ENCODE measurements at regions not wholly inside any gene's neighbourhood (a gene's known extent, or its start where the extent isn't known, plus 50 kb on each side); places are given as distances from the start of the nearest gene placed in this dataset.
A peak's percentile ranks its signal among the peaks of the same experiment; 100 is the strongest.

DNA sequence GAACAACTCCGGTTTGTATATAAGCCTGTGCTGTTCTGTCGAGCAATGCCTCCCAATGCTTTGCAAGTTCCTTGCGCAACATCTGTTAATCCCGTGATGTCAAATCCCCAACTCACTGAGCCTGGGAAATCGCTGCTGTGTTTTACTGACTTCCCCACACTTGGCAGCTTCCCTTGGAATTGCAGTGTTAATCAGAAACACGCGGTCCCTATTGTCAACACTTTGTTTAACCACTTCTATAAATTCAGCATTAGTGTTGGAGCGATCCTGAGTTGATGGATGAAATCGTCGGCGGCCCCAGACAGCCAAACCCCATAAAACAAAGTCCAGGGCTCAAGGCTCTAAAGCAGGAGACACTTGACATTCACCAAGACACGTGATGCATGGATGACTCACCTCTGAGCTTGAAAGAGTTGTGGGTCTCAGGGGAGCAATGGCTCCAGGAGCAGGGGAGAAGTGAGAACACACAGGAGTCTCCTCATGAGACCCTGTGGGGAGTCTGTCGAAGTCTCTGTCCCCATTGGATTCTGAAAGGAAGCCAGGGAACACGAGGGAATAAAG is 555.3 kb downstream of the MIAT start:
- DNase-seq, result peak; percentile 93

DNA sequence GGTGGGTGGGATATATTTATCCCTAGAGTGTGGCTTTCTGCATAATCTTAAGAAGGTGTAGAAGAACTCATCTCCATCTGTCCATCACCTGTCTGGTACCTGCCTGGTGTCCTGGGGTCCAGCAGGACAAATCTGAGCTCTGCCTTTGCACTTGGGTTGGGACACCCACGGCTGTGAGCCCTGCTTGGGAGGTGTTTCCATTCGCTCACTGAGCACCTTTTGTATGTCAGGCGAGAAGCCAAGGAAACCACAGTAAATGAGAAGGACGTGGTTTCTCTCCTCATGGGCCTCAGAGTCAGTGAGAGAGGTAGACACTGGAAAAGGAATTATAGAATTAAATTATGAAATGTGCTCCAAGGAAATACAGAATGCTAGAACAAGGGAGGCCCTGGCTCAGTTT is 555.9 kb downstream of the MIAT start:
- DNase-seq, result peak; percentile 57

DNA sequence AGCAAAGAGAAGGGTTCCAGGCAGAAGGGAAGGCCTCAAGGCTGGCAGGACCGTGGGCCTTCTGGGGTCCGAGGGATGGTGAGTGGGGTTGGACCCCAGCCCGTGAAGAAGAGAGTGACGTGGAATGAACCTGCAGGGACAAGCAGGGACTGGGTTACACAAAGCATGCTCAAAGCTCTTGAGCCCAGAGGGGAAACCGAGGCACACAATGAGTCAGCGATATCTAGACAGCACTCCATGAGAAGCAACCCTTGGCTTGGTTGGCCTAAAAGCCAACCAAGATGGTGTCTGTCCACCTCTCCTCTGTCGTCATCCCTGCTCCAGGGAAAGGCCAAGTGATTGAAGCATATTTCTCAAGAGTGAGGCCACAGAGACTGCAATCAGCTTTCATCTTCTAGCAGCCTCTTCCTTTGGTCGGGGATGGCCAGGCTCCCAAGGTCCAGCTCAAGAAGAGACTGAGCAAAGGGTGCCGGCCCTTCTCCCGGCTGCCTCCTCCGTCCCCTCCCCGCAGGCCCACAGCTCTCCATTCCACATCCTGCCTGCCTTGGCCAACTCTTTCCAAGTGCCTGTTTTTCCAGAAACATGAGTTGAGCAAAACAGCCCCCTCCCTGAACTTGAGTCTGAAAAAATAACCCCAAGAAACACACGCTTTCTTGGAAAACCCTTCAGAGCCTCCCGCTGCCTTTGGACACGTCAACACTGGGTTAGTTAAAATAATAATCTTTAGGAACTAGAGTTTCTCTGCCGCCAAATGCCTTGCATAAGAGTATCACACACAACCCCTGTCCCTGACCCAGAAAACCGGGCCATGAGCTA is 556.6 kb downstream of the MIAT start:
- DNase-seq, result peak; percentile 88

DNA sequence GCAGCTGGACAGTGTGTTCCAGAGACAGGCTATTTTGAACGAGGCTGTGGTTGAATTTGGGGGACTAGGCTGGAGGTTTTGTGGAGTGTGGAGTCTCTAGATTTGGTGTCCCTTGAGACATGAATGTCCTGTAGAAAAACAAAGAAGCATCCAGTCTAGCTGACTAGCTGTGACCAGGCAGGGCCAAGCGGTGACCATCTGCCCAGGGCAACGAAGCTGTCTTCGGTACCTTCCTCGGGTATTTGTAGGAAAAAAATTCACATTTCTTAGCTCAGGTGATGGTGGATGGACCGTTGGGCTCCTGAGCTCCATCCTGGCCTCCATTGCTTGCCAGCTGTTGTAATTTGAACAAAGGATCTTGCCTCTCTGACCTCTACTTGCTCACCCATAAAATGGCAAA is 557.3 kb downstream of the MIAT start:
- DNase-seq, result no peak

DNA sequence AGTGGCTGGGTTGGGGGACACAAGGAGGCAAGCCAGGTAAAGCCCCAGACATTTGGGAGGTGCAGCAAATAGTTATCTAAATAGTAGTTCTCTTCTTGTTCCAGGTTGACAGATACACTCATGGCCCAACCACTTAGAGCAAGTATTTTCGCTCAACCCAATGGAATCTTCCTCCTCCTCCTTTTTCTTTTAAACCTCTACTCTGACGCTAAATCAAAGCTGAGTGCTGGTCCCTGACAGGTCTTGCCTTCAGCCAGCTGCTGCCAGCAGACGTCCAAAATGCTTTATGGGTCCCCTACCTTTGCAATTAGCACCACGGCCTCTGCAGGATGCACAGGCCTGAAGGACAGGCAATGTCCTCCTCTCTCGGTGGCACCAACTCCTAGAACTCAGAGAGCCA is 558.5 kb downstream of the MIAT start:
- no peak for DNase-seq

DNA sequence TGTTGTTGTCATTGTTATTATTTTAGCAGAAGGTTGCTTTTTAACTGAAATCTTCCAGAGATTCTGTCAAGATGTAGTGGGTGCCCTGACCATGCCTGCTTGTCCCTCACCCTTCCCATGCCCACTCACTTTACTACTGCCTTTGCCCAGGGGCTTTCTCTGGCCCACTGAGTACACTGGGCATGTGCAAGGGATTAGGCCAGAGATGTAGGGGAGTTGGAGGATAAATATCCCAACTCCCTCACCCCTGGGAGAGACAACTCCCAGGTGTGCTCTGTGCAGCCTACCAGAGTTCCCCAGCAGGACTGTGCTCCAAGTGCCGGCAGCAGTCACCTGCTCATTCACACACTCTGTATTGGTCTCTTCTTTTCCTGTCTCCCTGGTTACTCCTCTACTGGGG is 559.1 kb downstream of the MIAT start:
- DNase-seq, result no peak

DNA sequence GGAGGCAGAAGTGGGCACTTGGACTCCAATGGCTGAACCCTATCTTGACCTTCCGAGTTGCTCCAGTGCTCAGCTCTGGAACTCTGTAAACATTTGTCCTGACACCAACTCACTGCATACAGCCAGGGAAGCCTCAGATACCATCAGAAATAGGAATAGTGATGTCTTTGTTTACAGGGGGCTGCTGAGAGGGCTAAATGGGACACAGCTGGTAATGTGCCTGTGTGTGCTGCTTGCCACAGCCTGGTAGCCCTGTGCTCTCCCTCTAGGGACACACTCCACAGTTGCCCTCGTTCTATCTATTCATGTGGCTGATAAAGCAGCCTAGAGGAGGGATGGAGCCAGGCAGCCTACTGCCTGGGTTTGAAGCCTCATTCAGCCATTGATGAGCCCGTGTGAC is 559.8 kb downstream of the MIAT start:
- no peak for DNase-seq

DNA sequence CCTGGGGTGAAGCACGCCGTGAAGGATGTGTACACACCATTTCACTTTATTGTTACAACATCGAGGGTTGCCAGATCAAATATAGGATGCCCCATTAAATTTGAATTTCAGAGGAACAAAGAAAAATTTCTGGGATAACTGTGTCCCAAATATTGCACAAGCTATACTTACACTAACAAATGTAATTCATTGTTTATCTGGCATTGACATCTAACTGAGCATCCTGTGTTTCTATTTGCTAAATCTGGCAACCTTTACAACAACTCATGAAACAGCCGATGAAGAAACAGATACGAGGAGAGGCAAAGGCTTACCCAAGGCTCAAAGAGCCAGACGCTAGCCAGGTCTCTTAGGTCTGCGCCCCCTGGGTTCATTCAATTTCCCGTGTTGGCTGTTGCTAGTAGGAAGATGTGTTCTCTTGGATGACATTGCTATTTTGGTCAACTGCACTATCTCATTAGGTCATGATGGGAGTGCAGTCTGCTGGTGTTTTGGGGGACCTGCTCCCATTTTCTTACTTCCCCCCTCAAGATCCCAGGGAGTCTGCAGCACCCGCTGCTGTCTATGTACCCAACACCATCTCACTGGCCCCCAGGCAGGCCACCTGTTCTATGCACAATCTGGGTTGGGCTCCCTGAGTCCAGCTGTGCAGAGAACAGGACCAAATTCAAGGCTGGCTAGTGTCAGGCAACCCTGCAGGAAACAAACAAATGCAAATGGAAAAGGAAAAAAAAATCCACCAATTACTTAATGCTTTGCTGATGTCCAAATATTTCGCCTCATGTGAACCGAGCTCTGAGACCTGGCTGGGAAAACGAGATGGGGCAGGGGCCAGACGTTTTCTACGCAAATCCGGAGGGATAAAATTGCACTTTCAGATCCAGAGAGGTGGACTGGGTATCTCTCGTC is 560.9 kb downstream of the MIAT start:
- peak; percentile 67 for DNase-seq

DNA sequence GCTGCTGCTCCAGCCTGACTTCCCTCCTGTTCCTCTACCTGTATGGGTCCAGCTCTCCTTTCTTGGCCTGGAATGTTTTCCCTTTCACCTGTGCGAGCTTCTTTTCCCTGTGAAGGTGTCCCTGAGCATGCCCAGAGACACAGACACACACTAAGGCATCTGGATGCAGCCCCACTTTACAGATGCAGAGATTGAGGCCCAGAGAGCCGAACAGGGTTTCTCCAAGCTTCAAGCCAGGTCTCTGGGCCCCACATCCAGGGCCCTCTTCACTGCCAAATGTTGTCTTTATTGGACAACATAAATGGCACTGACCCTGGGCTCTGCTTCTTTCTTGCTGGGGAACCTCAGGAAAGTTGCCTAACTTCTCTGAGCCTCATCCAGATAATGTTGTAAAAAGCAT is 561.6 kb downstream of the MIAT start:
- DNase-seq, result no peak

DNA sequence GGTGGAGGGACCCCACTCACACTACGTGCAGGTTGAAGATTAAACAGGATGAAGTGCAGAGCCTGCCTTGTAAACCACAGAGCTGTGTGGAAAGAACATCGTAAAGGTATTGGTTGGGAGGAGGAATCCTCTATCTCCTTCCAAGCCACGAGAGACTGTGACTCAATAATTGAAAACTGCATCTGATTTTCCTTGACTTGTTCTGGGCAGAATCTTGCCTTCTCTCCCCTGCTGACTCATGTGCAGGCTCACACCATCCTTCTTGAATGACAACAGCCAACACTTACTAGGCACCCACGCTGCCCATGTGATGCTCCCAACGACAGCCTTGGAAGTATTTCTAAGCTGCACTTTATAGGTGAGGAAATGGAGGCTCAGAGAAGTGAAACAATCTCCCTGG is 563.0 kb downstream of the MIAT start:
- peak; percentile 13 for DNase-seq

DNA sequence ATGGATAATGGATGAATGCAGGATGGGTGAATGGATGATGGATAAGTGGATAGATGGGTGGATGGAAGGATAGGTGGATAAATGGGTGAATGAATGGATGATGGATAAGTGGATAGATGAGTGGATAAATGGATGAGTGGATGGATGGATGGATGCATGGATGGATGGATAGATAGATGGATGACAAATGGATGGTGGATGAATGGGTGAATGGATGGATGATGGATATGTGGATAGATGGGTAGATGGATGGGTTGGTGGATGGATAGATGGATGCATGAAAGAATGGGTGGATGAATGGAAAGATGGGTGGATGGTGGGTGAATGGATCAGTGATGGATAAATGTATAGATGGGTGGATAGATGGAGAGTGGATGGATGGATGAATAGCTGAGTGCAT is 564.8 kb downstream of the MIAT start:
- DNase-seq, result peak; percentile 1

DNA sequence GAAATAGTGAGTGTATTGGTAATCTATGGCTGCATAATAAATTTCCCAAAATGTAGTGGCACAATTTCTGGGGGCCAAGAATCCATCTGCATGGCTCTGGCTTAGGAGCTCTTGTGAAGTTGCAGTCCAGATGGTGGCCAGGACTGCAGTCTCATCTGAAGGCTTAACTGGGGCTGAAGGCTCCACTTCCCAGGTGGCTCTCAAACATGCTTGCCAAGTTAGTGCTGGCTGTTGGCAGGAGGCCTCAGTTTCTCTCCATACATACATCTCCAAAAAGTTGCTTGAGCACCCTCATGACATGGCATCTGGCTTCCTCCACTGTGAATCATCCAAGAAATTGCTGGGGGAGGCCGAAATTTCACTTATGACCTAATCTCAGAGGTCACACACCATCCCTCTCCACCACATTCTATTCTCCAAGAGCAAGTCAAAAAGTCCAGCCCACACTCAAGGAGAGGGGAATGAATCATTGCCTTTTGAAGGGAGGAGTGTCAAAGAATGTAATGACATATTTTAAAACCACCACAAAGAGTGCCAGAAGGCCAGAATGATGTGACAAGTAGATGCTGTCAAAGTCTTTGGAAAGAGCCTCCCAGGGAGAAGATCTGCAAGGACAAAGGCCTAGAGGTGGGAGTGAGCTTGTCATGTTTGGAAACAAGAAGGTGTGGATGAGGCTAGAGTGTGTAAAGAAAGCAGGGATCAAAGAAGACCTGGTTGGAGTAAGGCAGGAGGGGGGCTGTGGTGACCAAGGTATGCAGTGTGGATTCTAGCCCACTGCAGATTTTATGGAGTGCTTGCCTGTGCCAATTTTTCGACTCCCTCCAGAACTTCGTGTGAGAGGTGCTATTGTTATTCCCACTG is 566.2 kb downstream of the MIAT start:
- peak; percentile 16 for DNase-seq

DNA sequence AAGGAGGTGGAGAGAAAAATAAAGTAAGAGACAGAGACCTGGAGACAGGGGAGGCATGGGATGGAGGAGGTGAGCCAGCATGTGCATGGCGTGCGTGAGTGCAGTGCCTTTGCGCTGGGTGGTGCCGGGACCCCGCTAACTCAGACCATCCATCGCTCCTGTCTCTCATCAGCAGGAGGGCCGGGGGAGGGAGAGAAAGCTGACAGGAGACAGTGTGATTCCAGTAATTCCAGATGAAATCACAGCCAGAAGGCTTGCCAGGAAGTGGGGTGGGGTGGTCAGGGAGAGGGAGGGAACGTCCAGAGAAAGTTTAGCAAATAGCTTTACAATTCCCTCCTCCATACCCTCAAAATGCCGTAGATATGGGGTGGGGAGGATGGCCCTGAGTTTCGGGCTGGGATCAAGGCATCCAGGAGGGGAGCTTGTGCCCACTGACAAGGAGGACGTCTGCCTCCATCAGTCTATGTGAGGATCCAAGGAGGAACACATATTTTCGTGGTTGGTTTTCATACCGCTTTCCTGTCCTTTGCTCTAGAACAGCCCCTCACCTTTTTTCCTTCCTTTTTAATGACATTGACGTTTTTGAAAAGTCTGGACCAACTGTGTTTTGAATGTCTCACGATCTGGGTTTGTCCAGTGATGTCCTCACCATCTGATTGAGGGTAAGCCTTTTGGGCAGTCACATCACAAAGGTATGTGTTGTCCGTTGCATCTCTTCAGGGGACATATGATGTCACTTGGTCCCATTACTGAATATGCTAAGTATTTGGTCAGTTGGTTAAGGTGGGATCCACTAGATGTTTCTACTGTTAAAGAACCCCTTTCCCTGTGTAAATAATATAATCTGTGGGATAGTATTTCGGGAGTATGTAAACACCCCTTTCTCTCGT is 567.3 kb downstream of the MIAT start:
- DNase-seq, result peak; percentile 85

DNA sequence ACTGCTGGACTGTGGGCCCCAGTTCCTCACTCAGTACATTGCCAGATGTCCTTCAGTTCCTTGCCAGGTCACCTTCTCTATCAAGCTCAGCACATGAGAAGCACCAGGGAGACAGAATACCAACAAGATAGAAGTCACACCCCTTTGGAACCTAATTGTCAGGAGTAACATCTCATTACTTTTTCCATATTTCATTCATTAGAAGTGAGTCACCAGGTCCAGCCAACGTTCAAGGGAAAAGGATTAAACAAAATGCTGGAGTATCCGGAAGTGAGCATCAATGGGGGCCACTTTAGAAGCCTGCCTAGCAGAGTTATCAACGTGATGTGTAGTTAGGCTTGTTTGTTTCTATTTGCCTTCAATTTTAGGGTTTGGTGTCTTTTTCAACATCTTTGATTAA is 569.3 kb downstream of the MIAT start:
- no peak for DNase-seq

DNA sequence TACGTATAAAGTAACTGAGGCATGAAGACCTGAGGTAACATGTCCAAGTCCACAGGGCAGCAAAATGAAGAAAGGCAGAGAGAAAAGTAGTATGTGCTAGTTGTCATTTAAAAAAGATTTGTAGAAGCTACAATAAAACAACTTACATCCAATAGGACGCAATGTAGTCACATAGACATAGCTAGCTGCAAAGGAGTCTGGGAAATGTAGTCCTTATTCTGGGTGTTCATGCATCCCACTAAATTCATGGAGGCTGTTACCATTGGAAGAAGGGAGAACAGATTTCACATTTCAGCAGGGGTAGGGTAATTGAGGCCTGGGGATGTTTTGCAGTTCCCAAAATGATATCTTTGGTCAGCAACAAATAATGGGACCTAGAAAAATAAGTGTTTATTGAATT is 571.4 kb downstream of the MIAT start:
- DNase-seq, result no peak

DNA sequence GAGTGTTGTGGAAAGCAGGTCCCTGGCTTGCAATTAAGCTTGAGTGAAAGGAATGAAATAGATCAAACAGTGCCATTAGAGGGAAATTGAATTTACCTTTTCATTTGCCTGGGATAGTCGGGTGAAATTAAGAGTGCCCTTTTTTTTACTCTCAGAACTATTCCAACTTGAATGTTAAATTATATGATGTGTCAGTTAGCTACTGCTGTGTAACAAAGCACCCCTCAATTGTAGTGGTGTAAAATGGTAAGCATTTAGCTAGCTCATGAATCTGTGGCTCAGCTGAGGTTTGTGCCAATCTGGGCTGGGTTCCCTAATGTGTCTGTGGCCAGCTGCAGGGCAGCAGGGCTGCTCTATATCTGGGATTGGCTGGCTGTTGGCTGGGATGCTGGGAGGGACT is 571.4 kb downstream of the MN1 start:
- DNase-seq, result no peak

DNA sequence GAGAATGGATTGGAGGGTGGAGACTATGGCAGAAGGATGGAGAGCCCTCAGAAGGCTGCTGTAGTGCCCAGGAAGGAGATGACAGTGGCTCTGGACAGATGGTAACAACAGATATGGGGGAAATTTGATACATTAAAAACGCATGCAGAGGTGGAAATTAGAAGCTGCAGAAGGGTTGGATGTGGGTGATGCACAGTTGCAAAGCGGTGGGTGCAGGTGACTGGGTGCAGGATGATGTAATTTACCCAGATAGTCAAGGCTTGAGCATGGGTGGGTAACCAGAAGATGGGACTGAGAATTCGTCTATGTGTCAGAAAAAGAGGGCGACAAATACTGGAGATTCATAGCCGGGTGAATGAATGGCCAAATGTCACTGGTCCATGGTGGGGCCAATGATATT is 570.3 kb downstream of the MN1 start:
- DNase-seq, result no peak

DNA sequence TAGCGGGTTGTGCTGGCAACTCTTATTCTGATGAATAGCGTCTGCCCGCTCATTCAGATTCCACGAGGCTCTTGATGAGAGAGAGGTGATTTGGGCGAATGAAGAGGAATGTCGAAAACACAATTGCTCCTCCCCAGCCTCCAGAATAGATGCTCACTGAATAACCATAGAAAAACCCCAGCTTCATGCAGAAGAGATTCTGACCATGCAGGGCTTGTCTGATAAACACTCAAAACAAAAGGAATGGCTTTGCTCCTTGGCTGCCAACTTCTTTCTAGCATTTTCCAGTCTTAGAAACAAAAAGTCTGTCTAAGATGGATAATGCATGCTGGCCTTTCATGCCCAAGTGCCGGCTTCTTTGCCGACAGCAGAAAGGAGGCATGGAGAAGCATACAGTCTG is 569.5 kb downstream of the MN1 start:
- DNase-seq, result no peak

DNA sequence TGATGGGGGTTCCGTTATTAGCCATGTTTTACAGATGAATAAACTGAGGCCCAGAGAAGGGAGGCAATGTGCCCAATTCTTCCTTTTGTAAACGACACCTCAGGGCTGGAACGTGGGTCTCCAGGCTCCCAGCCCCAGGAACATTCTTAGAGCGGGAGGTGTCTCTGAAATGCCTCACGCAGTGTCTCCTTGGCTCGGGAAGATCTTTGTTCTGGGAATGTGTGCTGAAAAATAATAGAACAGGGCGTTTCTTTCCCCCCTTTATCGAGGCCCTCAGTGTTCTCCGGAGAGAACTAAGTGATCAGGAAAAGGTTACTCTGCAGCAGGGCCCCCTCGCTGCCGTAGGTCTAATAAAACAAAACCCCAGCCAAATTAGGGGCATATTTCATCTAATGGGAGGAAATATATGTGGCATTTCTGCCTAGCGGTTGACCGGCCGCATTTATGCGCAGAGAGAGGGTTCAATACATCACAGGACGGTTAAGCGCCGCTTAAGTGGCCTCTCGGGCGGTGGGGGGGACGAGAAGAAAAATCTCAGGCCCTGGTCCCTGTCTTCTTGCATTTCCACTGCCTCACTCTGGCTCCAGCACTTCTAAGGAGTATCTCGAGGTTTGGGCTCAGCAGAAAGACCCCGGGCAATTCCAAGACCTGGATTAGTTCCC is 564.3 kb downstream of the MN1 start:
- no peak for DNase-seq

DNA sequence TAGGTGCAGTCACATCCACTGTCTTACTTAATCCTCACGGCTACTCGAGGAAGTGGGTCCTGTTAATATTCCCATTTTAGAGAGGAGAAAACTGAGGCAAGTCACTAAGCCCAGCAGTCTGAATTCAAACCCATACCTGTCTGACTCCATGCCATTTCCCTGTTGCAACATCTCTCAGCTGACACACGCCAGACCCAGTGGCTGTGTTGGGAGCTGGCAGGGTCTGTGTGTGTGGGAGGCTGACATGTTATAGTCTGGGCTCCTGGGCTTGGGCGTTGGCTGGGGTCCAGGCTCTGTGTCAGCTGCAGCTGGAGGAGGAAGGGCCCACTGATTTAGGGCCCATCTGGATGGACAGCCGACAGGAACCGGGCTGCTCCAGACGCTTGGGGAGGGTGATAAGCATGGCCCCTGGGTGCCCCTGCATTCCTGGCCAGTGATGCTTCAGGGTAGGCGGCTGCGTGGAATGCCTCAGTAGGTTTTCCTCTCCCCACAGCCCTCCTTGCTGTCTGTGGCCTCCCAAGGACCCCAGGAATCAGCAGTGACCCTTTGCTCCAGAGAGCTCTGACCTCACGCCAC is 562.5 kb downstream of the MN1 start:
- peak; percentile 88 for DNase-seq

DNA sequence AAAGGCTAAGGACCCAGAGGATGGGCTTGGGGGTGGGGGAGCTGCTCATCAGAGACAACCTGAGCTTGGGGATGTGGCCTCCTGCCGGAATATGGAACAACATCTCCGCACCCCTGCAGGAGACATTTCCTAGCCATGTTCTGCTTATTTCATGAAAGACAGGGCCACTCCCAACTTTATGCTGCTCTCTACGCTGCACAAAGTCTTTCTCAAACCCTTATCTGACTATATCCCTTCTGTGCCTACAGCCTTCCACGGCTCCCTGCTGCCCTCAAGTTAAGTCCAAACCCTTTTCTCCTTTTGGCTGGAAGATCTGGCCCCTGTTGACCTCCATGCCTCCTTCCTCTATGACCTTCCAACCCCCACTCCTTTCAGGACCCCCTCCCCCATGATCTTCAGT is 562.0 kb downstream of the MN1 start:
- no peak for DNase-seq

Data from right hindlimb (tissue), 1 donor.